Subcutaneous abdominal adipose tissue (tissue), 5 donors: ENCODE measurements at regions not wholly inside any gene's neighbourhood (a gene's known extent, or its start where the extent isn't known, plus 50 kb on each side); places are given as distances from the start of the nearest gene placed in this dataset.

Source experiments
- H3K27ac ChIP-seq: one replicate; pipeline ENCODE4 v1.7.0; 2013; ENCODE audit warnings: low read depth, mild to moderate bottlenecking, inconsistent platforms, low read length, moderate library complexity
- H3K27me3 ChIP-seq, 5 donors: one replicate each; pipeline ENCODE4 v1.7.0; 2013; ENCODE audit warnings: low read length in 5 of 5, inconsistent platforms in 1 of 5; ENCODE audit not compliant: control insufficient read depth in 5 of 5, insufficient read depth in 4 of 5
- H3K36me3 ChIP-seq, 5 donors: one replicate each; pipeline ENCODE4 v1.7.0; 2013; ENCODE audit warnings: low read length in 5 of 5; ENCODE audit not compliant: control insufficient read depth in 5 of 5, insufficient read depth in 5 of 5
- H3K4me1 ChIP-seq, 5 donors: one replicate each; pipeline ENCODE4 v1.7.0; 2013; ENCODE audit warnings: low read length in 5 of 5, mild to moderate bottlenecking in 3 of 5, moderate library complexity in 1 of 5; ENCODE audit not compliant: control insufficient read depth in 5 of 5, insufficient read depth in 5 of 5
- H3K4me3 ChIP-seq, 5 donors: one replicate each; pipeline ENCODE4 v1.7.0; 2013; ENCODE audit warnings: low read length in 5 of 5, low read depth in 1 of 5
- H3K9ac ChIP-seq, 5 donors: one replicate each; pipeline ENCODE4 v1.7.0; 2013; ENCODE audit warnings: low read length in 5 of 5, mild to moderate bottlenecking in 4 of 5, moderate library complexity in 3 of 5
- H3K9me3 ChIP-seq, 5 donors: one replicate each; pipeline ENCODE4 v1.7.0; 2013; ENCODE audit warnings: low read length in 5 of 5; ENCODE audit not compliant: control insufficient read depth in 5 of 5
- donor health status: healthy.
- donor health status: healthy.
- donor health status: healthy.
- donor health status: healthy.
- donor health status: healthy.

GRCh38 chr4:145302725-145303124 is 122.3 kb upstream of the OTUD4 start:
- no peak overlapping the region for H3K4me3 ChIP-seq

GRCh38 chr4:145301386-145302080 is 121.1 kb upstream of the OTUD4 start:
- Histone ChIP-seq H3K9me3 (no peaks in the 10 kb centered on the region), H3K27me3 (no peaks in the 10 kb centered on the region), H3K4me3 (no peak overlapping the region), H3K9ac (no peak overlapping the region), H3K4me1 (peaks cover 0 to 8% (median 0%) of the 10 kb centered on the region in 5 donors), H3K36me3 (no peaks in the 10 kb centered on the region), H3K27ac (no peak overlapping the region)

More at GRCh38 chr4:145302725-145303124, 122.3 kb upstream of the OTUD4 start:
- Histone ChIP-seq H3K36me3 (no peaks in the 10 kb centered on the region), H3K4me1 (peaks cover 0 to 12% (median 0%) of the 10 kb centered on the region in 5 donors), H3K27me3 (no peaks in the 10 kb centered on the region), H3K9ac (no peak overlapping the region), H3K9me3 (no peaks in the 10 kb centered on the region), H3K27ac (no peak overlapping the region)

- no peaks in the 10 kb centered on the region for H3K36me3 ChIP-seq
- no peak overlapping the region for H3K4me3 ChIP-seq
- peaks cover 0 to 6% (median 0%) of the 10 kb centered on the region in 5 donors for H3K4me1 ChIP-seq
- H3K27me3 ChIP-seq = no peaks in the 10 kb centered on the region
- H3K27ac ChIP-seq = no peak overlapping the region
- no peak overlapping the region for H3K9ac ChIP-seq
- no peaks in the 10 kb centered on the region for H3K9me3 ChIP-seq
Measured at GRCh38 chr4:145299380-145300076, 119.1 kb upstream of the OTUD4 start.

- no peaks in the 10 kb centered on the region for H3K36me3 ChIP-seq
- no peak overlapping the region for H3K27ac ChIP-seq
- no peak overlapping the region for H3K9ac ChIP-seq
- no peak overlapping the region for H3K4me3 ChIP-seq
- H3K9me3 ChIP-seq = no peaks in the 10 kb centered on the region
- H3K27me3 ChIP-seq = no peaks in the 10 kb centered on the region
- H3K4me1 ChIP-seq = peaks cover 0 to 6% (median 0%) of the 10 kb centered on the region in 5 donors
Measured at GRCh38 chr4:145298885-145299284, 118.5 kb upstream of the OTUD4 start.

- Histone ChIP-seq H3K4me1 (peaks cover 0 to 6% (median 0%) of the 10 kb centered on the region in 5 donors), H3K36me3 (no peaks in the 10 kb centered on the region), H3K9ac (no peak overlapping the region), H3K4me3 (no peak overlapping the region), H3K27ac (no peak overlapping the region), H3K27me3 (no peaks in the 10 kb centered on the region), H3K9me3 (no peaks in the 10 kb centered on the region)
Measured at GRCh38 chr4:145297556-145297955, 117.2 kb upstream of the OTUD4 start.

- Histone ChIP-seq H3K9me3 (no peaks in the 10 kb centered on the region), H3K36me3 (no peaks in the 10 kb centered on the region), H3K9ac (no peak overlapping the region)
Measured at GRCh38 chr4:145295547-145295946, 115.2 kb upstream of the OTUD4 start.

GRCh38 chr4:145295122-145295521 is 114.7 kb upstream of the OTUD4 start:
- Histone ChIP-seq H3K4me1 (peaks cover 0 to 6% (median 0%) of the 10 kb centered on the region in 5 donors), H3K27me3 (no peaks in the 10 kb centered on the region), H3K9me3 (no peaks in the 10 kb centered on the region), H3K9ac (no peak overlapping the region), H3K36me3 (no peaks in the 10 kb centered on the region), H3K4me3 (no peak overlapping the region), H3K27ac (no peak overlapping the region)

More at GRCh38 chr4:145295547-145295946, 115.2 kb upstream of the OTUD4 start:
- H3K4me3 ChIP-seq = no peak overlapping the region
- no peaks in the 10 kb centered on the region for H3K27me3 ChIP-seq
- H3K27ac ChIP-seq = no peak overlapping the region
- peaks cover 0 to 6% (median 0%) of the 10 kb centered on the region in 5 donors for H3K4me1 ChIP-seq

- no peak overlapping the region for H3K4me3 ChIP-seq
- H3K9ac ChIP-seq = no peak overlapping the region
- H3K36me3 ChIP-seq = no peaks in the 10 kb centered on the region
- no peak overlapping the region for H3K27ac ChIP-seq
- H3K9me3 ChIP-seq = no peaks in the 10 kb centered on the region
- H3K4me1 ChIP-seq = no peaks in the 10 kb centered on the region
- H3K27me3 ChIP-seq = no peaks in the 10 kb centered on the region
Measured at GRCh38 chr4:145293658-145294057, 113.3 kb upstream of the OTUD4 start.

- no peak overlapping the region for H3K27ac ChIP-seq
- H3K9me3 ChIP-seq = peaks cover 0 to 7% (median 5%) of the 10 kb centered on the region in 5 donors
- H3K36me3 ChIP-seq = no peaks in the 10 kb centered on the region
- no peaks in the 10 kb centered on the region for H3K4me1 ChIP-seq
- no peak overlapping the region for H3K9ac ChIP-seq
- no peak overlapping the region for H3K4me3 ChIP-seq
- H3K27me3 ChIP-seq = no peaks in the 10 kb centered on the region
Measured at GRCh38 chr4:145290955-145291354, 110.6 kb upstream of the OTUD4 start.

GRCh38 chr4:145289403-145290076 is 109.2 kb upstream of the OTUD4 start:
- no peaks in the 10 kb centered on the region for H3K4me1 ChIP-seq
- no peak overlapping the region for H3K9ac ChIP-seq
- H3K27ac ChIP-seq = no peak overlapping the region
- peaks cover 0 to 7% (median 5%) of the 10 kb centered on the region in 5 donors for H3K9me3 ChIP-seq
- no peaks in the 10 kb centered on the region for H3K27me3 ChIP-seq
- H3K36me3 ChIP-seq = no peaks in the 10 kb centered on the region
- no peak overlapping the region for H3K4me3 ChIP-seq
